ENCODE measurements at regions not wholly inside any gene's neighbourhood (a gene's known extent, or its start where the extent isn't known, plus 50 kb on each side); places are given as distances from the start of the nearest gene placed in this dataset.

GRCh38 chr4:132527817-132528216 is 621.3 kb upstream of the PCDH10 start:
- TF ChIP-seq CTCF (IDR thresholded peaks at IDR 0.05; ENCODE audit: insufficient read depth, low read length, poor library complexity, severe bottlenecking), result no peak
- TF ChIP-seq EZH2phosphoT487 (conservative IDR thresholded peaks at IDR 0.05; ENCODE audit: low read length), result no peak

Data from SU-DHL-6 (cell line).